WTC11 (cell line): ENCODE measurements at regions not wholly inside any gene's neighbourhood (a gene's known extent, or its start where the extent isn't known, plus 50 kb on each side); places are given as distances from the start of the nearest gene placed in this dataset.
A peak's percentile ranks its signal among the peaks of the same experiment; 100 is the strongest.

Source experiments
- ATAC-seq: fragments of 200-7000 bp; cut with Tn5 transposase; 2 replicates; pipeline ENCODE4 v1.10.0; 2021; ENCODE audit warnings: mild to moderate bottlenecking, moderate library complexity
- CTCF ChIA-PET: fragments of 300-600 bp; sonication (Branson Sonifier 250); formaldehyde crosslinking; loops from one replicate; lab custom pipeline; 2021; ENCODE audit warnings: antibody characterized with exemption; lab: Charles Lee
- POLR2A ChIA-PET: fragments of 350-600 bp; sonication (Branson Sonifier 250); formaldehyde crosslinking; loops from one replicate; lab custom pipeline; 2021; ENCODE audit warnings: antibody characterized with exemption; lab: Charles Lee
- DNase-seq: peaks from one replicate; pipeline ENCODE4 v3.0.0; 2021; ENCODE audit warnings: low spot score
- H3K27ac Mint-ChIP-seq: 2 replicates; pipeline ENCODE4 v1.8.0; 2021; ENCODE audit warnings: mixed read lengths
- H3K27me3 Mint-ChIP-seq: 2 replicates; pipeline ENCODE4 v1.8.0; 2021; ENCODE audit warnings: low read depth, mild to moderate bottlenecking, moderate library complexity, mixed read lengths
- H3K36me3 Mint-ChIP-seq: 2 replicates; pipeline ENCODE4 v1.8.0; 2021; ENCODE audit warnings: mixed read lengths
- H3K4me1 Mint-ChIP-seq: 2 replicates; pipeline ENCODE4 v1.8.0; 2022; ENCODE audit warnings: mixed read lengths
- H3K4me3 Mint-ChIP-seq: 2 replicates; pipeline ENCODE4 v1.8.0; 2021; ENCODE audit warnings: mild to moderate bottlenecking, moderate library complexity, mixed read lengths
- H3K9me3 Mint-ChIP-seq: 2 replicates; pipeline ENCODE4 v1.8.0; 2021; ENCODE audit warnings: mixed read lengths
- CREM ChIP-seq: sonication (generic); formaldehyde crosslinking; IDR thresholded peaks from 2 replicates; pipeline ENCODE4 v1.8.1; 2022; ENCODE audit warnings: mild to moderate bottlenecking, missing genetic modification reagents, moderate library complexity
- ESRRA ChIP-seq: sonication (generic); formaldehyde crosslinking; IDR thresholded peaks from 2 replicates; pipeline ENCODE4 v1.8.1; 2022; ENCODE audit warnings: mild to moderate bottlenecking, missing genetic modification reagents, borderline replicate concordance
- FOXK1 ChIP-seq: sonication (generic); formaldehyde crosslinking; IDR thresholded peaks from 2 replicates; pipeline ENCODE4 v1.8.0; 2022; ENCODE audit warnings: mild to moderate bottlenecking, moderate library complexity, missing genetic modification reagents
- GABPB1 ChIP-seq: sonication (generic); formaldehyde crosslinking; IDR thresholded peaks from 2 replicates; pipeline ENCODE4 v1.8.1; 2023; ENCODE audit warnings: mild to moderate bottlenecking, missing genetic modification reagents
- IRF2 ChIP-seq: sonication (generic); formaldehyde crosslinking; IDR thresholded peaks from 2 replicates; pipeline ENCODE4 v1.8.0; 2022; ENCODE audit warnings: low read depth, missing genetic modification reagents, borderline replicate concordance
- JAZF1 ChIP-seq: fragments of 250-450 bp; sonication (Bioruptor Pico); IDR thresholded peaks from 2 replicates; pipeline ENCODE4 v1.9.0; 2021; ENCODE audit warnings: moderate library complexity, mild to moderate bottlenecking, inconsistent platforms
- MXD4 ChIP-seq: fragments of 250-450 bp; sonication (Bioruptor Pico); IDR thresholded peaks from 2 replicates; pipeline ENCODE4 v1.8.0; 2021; ENCODE audit warnings: mild to moderate bottlenecking, moderate library complexity, borderline replicate concordance
- NR2C2 ChIP-seq: sonication (generic); formaldehyde crosslinking; IDR thresholded peaks from 2 replicates; pipeline ENCODE4 v1.8.0; 2022; ENCODE audit warnings: mild to moderate bottlenecking, missing genetic modification reagents
- PRDM15 ChIP-seq: sonication (generic); formaldehyde crosslinking; IDR thresholded peaks from 2 replicates; pipeline ENCODE4 v1.8.0; 2022; ENCODE audit warnings: missing genetic modification reagents
- RELA ChIP-seq: sonication (generic); formaldehyde crosslinking; IDR thresholded peaks from 2 replicates; pipeline ENCODE4 v1.8.1; 2022; ENCODE audit warnings: missing genetic modification reagents, mild to moderate bottlenecking, borderline replicate concordance
- SMAD4 ChIP-seq: sonication (generic); formaldehyde crosslinking; IDR thresholded peaks from 2 replicates; pipeline ENCODE4 v1.8.0; 2022; ENCODE audit warnings: mild to moderate bottlenecking, missing genetic modification reagents
- SOX15 ChIP-seq: fragments of 250-450 bp; sonication (Bioruptor Pico); IDR thresholded peaks from 2 replicates; pipeline ENCODE4 v1.9.0; 2021; ENCODE audit warnings: mild to moderate bottlenecking
- SP1 ChIP-seq: sonication (generic); formaldehyde crosslinking; conservative IDR thresholded peaks from 2 replicates; pipeline ENCODE4 v1.8.1; 2022; ENCODE audit warnings: missing genetic modification reagents
- STAT6 ChIP-seq: sonication (generic); formaldehyde crosslinking; conservative IDR thresholded peaks from 2 replicates; pipeline ENCODE4 v1.8.1; 2023; ENCODE audit warnings: mild to moderate bottlenecking, low read depth, missing genetic modification reagents, moderate library complexity
- TCF7 ChIP-seq: sonication (generic); formaldehyde crosslinking; IDR thresholded peaks from 2 replicates; pipeline ENCODE4 v1.8.0; 2022; ENCODE audit warnings: mild to moderate bottlenecking, low read depth, missing genetic modification reagents, moderate library complexity
- TEAD1 ChIP-seq: sonication (generic); formaldehyde crosslinking; IDR thresholded peaks from 2 replicates; pipeline ENCODE4 v1.8.0; 2022; ENCODE audit warnings: mild to moderate bottlenecking, missing genetic modification reagents
- ZNF121 ChIP-seq: sonication (generic); formaldehyde crosslinking; IDR thresholded peaks from 2 replicates; pipeline ENCODE4 v1.8.0; 2023; ENCODE audit warnings: missing genetic modification reagents
- ZNF232 ChIP-seq: sonication (generic); formaldehyde crosslinking; IDR thresholded peaks from 2 replicates; pipeline ENCODE4 v1.8.0; 2022; ENCODE audit warnings: mild to moderate bottlenecking, missing genetic modification reagents
- ZNF317 ChIP-seq: sonication (generic); formaldehyde crosslinking; IDR thresholded peaks from 2 replicates; pipeline ENCODE4 v1.8.1; 2023; ENCODE audit warnings: low read depth, mild to moderate bottlenecking, moderate library complexity, missing genetic modification reagents, borderline replicate concordance
- ZNF423 ChIP-seq: fragments of 250-450 bp; sonication (Bioruptor Pico); IDR thresholded peaks from 2 replicates; pipeline ENCODE4 v2.1.2; 2022; ENCODE audit warnings: mild to moderate bottlenecking, moderate library complexity
- TF ChIP-seq, protein P1 (sequence below): fragments of 250-450 bp; sonication (Bioruptor Pico); IDR thresholded peaks from 2 replicates; pipeline ENCODE4 v1.9.0; 2021; ENCODE audit warnings: mild to moderate bottlenecking
- TF ChIP-seq, protein P2 (sequence below): sonication (generic); formaldehyde crosslinking; IDR thresholded peaks from 2 replicates; pipeline ENCODE4 v1.8.1; 2023; ENCODE audit warnings: mild to moderate bottlenecking, missing genetic modification reagents, moderate library complexity
- TF ChIP-seq, protein P3 (sequence below): sonication (generic); formaldehyde crosslinking; IDR thresholded peaks from 2 replicates; pipeline ENCODE4 v1.8.0; 2022; ENCODE audit warnings: mild to moderate bottlenecking, missing genetic modification reagents
- TF ChIP-seq, protein P4 (sequence below): sonication (generic); formaldehyde crosslinking; IDR thresholded peaks from 2 replicates; pipeline ENCODE4 v1.8.1; 2022; ENCODE audit warnings: low read depth, mild to moderate bottlenecking, moderate library complexity, missing genetic modification reagents, borderline replicate concordance

- POLR2A ChIA-PET, result no interaction called here
- ATAC-seq, result no peak
- TF ChIP-seq SOX15 (CRISPR knock-in tag) (no peak), PRDM15 (CRISPR knock-in tag) (no peak), FOXK1 (CRISPR knock-in tag) (no peak), RELA (CRISPR knock-in tag) (no peak), STAT6 (CRISPR knock-in tag) (no peak), ZNF317 (CRISPR knock-in tag) (no peak), TEAD1 (no peak), MXD4 (CRISPR knock-in tag) (no peak), ZNF121 (CRISPR knock-in tag) (no peak), CREM (no peak), SMAD4 (CRISPR knock-in tag) (no peak)
- TF ChIP-seq, protein P1, sequence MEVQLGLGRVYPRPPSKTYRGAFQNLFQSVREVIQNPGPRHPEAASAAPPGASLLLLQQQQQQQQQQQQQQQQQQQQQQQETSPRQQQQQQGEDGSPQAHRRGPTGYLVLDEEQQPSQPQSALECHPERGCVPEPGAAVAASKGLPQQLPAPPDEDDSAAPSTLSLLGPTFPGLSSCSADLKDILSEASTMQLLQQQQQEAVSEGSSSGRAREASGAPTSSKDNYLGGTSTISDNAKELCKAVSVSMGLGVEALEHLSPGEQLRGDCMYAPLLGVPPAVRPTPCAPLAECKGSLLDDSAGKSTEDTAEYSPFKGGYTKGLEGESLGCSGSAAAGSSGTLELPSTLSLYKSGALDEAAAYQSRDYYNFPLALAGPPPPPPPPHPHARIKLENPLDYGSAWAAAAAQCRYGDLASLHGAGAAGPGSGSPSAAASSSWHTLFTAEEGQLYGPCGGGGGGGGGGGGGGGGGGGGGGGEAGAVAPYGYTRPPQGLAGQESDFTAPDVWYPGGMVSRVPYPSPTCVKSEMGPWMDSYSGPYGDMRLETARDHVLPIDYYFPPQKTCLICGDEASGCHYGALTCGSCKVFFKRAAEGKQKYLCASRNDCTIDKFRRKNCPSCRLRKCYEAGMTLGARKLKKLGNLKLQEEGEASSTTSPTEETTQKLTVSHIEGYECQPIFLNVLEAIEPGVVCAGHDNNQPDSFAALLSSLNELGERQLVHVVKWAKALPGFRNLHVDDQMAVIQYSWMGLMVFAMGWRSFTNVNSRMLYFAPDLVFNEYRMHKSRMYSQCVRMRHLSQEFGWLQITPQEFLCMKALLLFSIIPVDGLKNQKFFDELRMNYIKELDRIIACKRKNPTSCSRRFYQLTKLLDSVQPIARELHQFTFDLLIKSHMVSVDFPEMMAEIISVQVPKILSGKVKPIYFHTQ (CRISPR knock-in tag), result no peak
- TF ChIP-seq, protein P2, sequence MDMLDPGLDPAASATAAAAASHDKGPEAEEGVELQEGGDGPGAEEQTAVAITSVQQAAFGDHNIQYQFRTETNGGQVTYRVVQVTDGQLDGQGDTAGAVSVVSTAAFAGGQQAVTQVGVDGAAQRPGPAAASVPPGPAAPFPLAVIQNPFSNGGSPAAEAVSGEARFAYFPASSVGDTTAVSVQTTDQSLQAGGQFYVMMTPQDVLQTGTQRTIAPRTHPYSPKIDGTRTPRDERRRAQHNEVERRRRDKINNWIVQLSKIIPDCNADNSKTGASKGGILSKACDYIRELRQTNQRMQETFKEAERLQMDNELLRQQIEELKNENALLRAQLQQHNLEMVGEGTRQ, result no peak
- TF ChIP-seq, all 79 proteins: peak for 0
- DNase-seq, result no peak
- Mint-ChIP-seq H3K27me3 (no peaks in the 10 kb centered on the region), H3K4me1 (peaks cover 34% of the 10 kb centered on the region), H3K9me3 (no peaks in the 10 kb centered on the region), H3K36me3 (no peaks in the 10 kb centered on the region; the same call in 1 of the 2 replicates), H3K27ac (no peak overlapping the region), H3K4me3 (no peak overlapping the region)
- CTCF ChIA-PET, result interaction anchor here (0.9 kb wide), 1 partner anchor 16 kb away, joined by 3 read pairs; no protein-coding TSS in a partner anchor
Measured at GRCh38 chr2:16791496-16791895, 125.9 kb upstream of the CYRIA start.

- peaks cover 18% of the 10 kb centered on the region for H3K9me3 Mint-ChIP-seq
- POLR2A ChIA-PET, result no interaction called here
- H3K36me3 Mint-ChIP-seq, result peaks cover 10% of the 10 kb centered on the region
- no peaks in the 10 kb centered on the region; the same call in 1 of the 2 replicates for H3K27me3 Mint-ChIP-seq
- peak; percentile 72 for ATAC-seq
- CTCF ChIA-PET, result interaction anchor here (3.0 kb wide), 1 partner anchor 10 kb away, joined by 10 read pairs; no protein-coding TSS in a partner anchor
- H3K27ac Mint-ChIP-seq, result no peak overlapping the region
- H3K4me1 Mint-ChIP-seq, result peaks cover 20% of the 10 kb centered on the region
- DNase-seq, result no peak
- H3K4me3 Mint-ChIP-seq, result no peak overlapping the region
- no peak for TF ChIP-seq ESRRA (CRISPR knock-in tag)
- TF ChIP-seq TCF7, result no peak
- TF ChIP-seq, protein P3, sequence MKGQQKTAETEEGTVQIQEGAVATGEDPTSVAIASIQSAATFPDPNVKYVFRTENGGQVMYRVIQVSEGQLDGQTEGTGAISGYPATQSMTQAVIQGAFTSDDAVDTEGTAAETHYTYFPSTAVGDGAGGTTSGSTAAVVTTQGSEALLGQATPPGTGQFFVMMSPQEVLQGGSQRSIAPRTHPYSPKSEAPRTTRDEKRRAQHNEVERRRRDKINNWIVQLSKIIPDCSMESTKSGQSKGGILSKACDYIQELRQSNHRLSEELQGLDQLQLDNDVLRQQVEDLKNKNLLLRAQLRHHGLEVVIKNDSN (CRISPR knock-in tag), result no peak
- TF ChIP-seq SP1 (CRISPR knock-in tag), result no peak
- no peak for TF ChIP-seq IRF2 (CRISPR knock-in tag)
- no peak for TF ChIP-seq JAZF1
- TF ChIP-seq GABPB1 (CRISPR knock-in tag), result no peak
- TF ChIP-seq ZNF423 (CRISPR knock-in tag), result no peak
- TF ChIP-seq NR2C2 (CRISPR knock-in tag), result no peak
- TF ChIP-seq, protein P4, sequence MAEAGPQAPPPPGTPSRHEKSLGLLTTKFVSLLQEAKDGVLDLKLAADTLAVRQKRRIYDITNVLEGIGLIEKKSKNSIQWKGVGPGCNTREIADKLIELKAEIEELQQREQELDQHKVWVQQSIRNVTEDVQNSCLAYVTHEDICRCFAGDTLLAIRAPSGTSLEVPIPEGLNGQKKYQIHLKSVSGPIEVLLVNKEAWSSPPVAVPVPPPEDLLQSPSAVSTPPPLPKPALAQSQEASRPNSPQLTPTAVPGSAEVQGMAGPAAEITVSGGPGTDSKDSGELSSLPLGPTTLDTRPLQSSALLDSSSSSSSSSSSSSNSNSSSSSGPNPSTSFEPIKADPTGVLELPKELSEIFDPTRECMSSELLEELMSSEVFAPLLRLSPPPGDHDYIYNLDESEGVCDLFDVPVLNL, result no peak
- no peak for TF ChIP-seq ZNF232 (CRISPR knock-in tag)
Measured at GRCh38 chr2:16785149-16785548, 119.5 kb upstream of the CYRIA start.
